Heart left ventricle (tissue), 13 donors: ENCODE measurements at regions not wholly inside any gene's neighbourhood (a gene's known extent, or its start where the extent isn't known, plus 50 kb on each side); places are given as distances from the start of the nearest gene placed in this dataset.

Experiments
- CTCF ChIP-seq, 12 donors: fragments of 200-600 bp; sonication (generic) in 4 of 12; IDR thresholded peaks; one replicate each; pipeline versions ENCODE4 v1.5.0 to v1.8.0; 2018 to 2022; ENCODE audit warnings: antibody characterized with exemption in 12 of 12, mild to moderate bottlenecking in 5 of 12
- POLR2A ChIP-seq, 2 donors: fragments of 450-650 bp; IDR thresholded peaks; one replicate each; pipeline ENCODE4 v1.6.1; 2017; ENCODE audit warnings: antibody characterized with exemption in 2 of 2, mild to moderate bottlenecking in 2 of 2, moderate library complexity in 2 of 2
- donor health status: ischemic (EF 13 %, LVEDD 7.1; RV severe dilation, severe dysfunction).
- donor health status: DM: no; HTN: yes; CAD: no.
- donor health status: DM: no; HTN: no; CAD: no.
- donor health status: ischemic (EF 25% LVEDD 6.9; RV normal size, moderate dysfunction).
- donor health status: ischemic (EF 25% LVEDD 5.7; RV mildly dilated, moderate dysfunction).
- donor health status: ischemic (EF 35%, LVEDD 5.7; RV mildly dilated, moderate dysfunction).
- donor health status: nonischemic (EF 11% LVEDD 7.7; RV severe dilation, severe dysfunction).
- donor health status: DM: yes; HTN: yes; CAD: no.
- donor health status: PGD.
- donor health status: ischemic (EF 29% LVEDD 5.4; RV normal size, mild dysfunction).
- donor health status: nonischemic (EF 23%, LVEDD 6.1; RV moderate dilation, normal function).

- TF ChIP-seq CTCF (IDR thresholded peaks at IDR 0.05) (no peak), POLR2A (IDR thresholded peaks at IDR 0.05) (no peak)
Measured at GRCh38 chr3:106962993-106963392, 414.2 kb upstream of the CCDC54 start.
